ENCODE measurements at regions not wholly inside any gene's neighbourhood (a gene's known extent, or its start where the extent isn't known, plus 50 kb on each side); places are given as distances from the start of the nearest gene placed in this dataset.
"Not testable (repeated sequence)": the region's sequence is repeated elsewhere in the genome, so short reads cannot be mapped to it uniquely, and the experiment has no call there.

GRCh38 chr5:135110785-135111596 lies 77.0 kb upstream of the PITX1 start:
- DNase-seq: no peak

DNA sequence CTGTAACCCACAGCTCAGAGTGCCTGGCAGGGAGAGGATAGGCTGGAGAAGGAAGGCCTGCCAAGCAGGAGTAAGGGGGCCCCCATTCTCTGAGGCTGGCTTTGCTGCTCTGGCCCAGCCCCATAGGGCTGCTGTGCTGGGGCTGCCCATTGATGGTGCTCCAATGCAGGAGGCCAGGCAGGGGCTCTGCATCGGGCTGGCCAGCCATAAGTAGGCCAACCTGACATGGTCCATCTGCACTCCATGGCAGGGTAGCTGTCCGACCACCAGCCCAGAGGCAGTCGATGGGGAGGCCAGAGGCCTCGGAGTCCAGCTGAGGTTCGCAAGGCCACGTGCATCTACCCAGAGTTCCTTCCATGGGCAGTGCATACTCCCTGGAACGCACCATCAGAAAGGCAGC lies 75.0 kb upstream of the PITX1 start:
- no peak for DNase-seq

GRCh38 chr5:135108569-135108968 lies 74.5 kb upstream of the PITX1 start:
- no peak for DNase-seq

- DNase-seq: no peak
These were observed 74.0 kb upstream of the PITX1 start for GRCh38 chr5:135107986-135108385.

DNA sequence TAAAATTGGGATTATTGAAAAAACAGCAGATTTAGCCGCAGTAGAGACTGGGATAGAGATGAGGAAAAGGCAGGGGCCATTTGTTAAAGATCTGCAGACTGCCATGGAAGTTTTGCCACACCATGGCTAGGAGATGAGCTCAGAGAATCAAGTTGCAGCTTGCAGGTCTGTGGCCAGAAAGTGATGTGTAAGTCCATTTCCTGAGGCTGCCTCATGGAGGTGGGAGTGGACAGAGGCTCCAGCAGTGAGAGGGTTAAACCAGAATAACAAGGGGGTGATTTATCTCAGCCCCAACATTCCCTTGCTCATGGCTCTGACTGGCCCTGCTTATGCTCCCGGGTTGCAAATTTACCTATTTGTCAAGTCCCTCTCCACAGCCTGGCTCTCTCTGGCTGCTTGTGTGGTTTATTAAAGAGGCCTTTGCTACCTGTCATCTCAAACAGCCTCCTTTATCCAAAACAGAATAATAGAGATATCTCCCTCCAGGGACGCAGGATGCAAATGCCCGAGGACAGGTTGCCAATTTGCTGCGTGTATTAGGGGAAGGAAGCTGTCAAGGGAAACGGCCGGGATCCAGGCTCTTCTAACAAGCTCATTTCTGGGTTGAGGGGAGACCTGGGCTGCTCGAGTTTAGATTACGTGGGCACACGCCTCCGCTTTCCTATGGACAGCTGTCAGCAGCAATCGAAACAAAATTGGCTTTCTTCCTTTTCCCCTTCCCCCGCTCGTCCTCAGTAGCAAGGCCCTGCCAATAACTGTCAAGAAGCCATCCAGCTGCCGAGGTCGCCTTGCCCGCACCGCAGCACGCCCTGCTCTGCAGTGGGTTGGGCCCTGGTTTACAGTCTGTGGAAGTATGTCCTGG lies 72.8 kb upstream of the PITX1 start:
- no peak for DNase-seq

DNA sequence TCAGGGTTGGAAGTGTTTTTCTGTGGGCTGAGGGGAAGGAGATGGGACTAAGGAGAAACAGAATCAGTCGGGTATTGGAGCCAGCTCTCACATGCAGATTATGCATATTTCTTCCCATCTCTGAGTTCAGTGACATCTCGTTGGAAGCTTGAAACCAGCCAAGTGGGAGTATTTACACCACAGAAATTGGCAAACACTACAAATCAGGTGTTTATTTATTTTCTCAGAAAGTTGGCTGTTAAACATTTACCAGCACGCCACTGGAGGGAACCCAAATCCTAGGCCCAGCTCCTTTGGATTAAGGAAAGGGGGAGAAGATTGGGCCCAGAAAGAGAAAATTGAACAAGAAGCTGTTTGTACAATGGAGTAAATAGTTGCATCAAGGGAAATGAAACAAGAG lies 72.1 kb upstream of the PITX1 start:
- no peak for DNase-seq

DNA sequence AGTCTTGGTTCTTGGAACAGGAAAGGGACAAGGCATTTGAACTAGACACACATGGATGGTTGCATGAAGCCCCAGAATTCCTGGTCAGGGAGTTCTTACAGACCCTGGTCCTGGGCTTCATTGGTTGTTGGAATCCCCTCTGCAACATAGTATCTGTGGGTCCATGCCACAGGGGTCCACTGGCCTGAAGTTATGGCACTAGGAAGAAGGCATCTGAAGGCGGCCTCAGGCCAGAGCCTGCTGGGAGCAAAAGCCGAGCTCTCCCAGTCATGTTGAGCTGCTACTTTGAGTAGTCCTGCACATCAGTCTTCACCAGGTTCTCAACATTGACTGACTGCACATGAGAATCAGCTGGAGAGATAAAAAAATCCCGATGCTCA lies 71.1 kb upstream of the PITX1 start:
- DNase-seq: no peak

DNA sequence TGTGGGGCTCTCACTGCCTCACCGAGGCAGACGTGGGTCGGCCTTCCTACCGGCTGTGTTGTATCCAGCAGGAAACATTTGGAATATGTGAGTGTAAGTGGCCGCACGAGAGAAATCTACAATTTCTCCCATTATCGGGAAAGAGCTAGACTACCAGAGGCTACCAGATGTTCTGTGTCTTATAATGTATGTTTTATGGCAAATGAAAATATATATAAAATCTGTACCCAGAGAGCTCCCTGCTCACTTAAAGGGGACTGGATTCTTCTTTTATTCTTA lies 69.5 kb upstream of the PITX1 start:
- no peak for DNase-seq

GRCh38 chr5:135102716-135103574 lies 68.9 kb upstream of the PITX1 start:
- DNase-seq: no peak

- DNase-seq: no peak
These were observed 66.4 kb upstream of the PITX1 start for GRCh38 chr5:135100431-135100830.

DNA sequence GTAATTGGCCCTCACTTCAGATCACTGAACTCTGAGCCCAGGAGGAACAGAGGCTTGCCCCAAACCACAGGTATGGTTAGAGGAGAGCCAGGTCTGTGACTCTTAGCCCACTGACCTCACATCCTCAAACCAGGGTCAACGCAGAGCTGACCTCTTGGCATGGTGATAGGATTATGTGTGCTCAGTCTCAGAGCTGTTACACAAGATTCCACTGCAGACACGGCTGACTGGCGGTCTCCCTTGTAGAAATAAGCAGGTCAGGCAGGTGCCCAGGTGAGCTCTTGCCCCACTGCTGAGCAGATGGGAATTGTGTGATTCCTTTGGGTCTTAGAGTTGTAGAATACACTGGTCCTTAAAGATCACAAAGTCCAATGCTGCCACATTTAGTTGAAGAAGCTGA lies 66.0 kb upstream of the PITX1 start:
- no peak for DNase-seq

DNA sequence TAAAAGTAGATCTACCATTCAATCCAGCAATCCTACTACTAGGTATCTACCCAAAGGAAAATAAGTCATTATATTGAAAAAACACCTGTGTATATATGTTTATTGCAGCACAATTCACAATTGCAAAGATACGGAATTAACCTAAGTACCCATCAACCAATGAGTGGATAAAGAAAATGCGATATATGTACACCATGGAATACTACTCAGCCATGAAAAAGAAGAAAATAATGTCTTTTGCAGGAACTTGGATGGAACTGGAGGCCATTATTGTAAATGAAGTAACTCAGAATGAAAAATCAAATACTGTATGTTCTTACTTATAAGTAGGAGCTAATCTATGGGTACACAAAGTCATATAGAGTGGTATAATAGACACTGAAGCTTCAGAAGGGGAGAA lies 63.4 kb upstream of the PITX1 start:
- DNase-seq: no peak

DNA sequence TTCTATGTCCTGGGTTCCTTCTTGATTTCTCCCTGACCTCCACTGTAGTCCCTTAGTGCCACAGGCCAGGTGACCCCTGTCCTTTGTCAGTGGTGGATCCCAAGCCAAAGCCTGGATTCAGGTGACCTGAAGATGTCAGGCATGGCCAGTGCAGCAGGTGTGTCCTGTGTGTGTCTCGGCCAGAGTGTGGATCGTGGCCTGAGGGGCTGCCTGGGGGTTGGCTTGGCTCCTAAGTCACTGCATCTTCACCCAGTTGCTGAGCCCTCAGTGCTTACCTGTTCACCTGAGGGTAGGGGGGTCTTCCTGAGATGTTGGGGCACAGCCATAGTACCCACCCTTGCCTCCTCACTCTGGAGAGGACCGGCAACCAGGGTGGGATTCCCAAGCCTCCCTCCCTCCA lies 61.8 kb upstream of the PITX1 start:
- DNase-seq: no peak

DNA sequence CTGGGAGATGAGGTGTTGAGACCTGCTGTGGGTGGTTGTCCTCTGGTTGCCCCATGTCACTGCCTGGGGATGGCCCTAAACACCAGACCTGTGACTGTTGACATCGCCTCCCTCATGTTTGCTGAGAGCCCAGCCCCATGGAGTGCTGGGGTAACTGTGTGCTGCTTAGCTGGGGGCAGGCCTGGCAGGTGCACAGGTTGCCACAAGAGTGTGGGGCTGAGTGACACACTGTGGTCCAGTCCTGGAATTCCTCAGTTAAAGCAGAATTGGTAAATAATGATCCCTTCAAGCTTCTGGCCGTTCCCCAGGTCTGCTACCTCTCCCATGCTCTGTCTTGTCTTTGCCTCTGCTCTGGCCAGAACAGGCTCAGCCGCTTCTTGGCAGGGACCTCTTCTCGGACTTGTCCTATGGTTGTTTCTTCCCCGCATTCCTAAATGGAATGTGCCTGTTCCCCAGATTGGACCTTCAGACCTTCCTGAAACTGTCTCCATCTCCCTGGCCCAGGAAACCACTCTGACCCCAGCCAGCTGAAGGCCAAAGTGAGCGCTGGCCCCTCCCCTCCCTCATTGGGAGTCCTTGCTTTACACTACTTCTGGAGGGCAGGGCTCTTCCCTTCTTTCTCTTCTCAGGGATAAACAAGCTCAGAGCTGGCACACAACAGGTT lies 61.2 kb upstream of the PITX1 start:
- no peak for DNase-seq

- no peak for DNase-seq
These were observed 60.5 kb upstream of the PITX1 start for GRCh38 chr5:135094339-135095051.

DNA sequence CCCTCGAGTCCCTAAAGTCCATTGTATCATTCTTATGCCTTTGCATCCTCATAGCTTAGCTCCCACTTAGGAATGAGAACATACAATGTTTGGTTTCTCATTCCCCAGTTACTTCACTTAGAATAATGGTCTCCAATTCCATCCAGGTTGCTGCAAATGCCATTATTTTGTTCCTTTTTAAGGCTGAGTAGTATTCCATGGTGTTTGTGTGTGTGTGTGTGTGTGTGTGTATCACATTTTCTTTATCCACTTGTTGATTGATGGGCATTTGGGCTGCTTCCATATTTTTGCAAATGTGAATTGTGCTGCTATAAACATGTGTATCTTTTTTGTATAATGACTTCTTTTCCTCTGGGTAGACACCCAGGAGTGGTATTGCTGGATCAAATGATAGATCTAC lies 59.5 kb upstream of the PITX1 start:
- not testable (repeated sequence) for DNase-seq

- no peak for DNase-seq
These were observed 58.4 kb upstream of the PITX1 start for GRCh38 chr5:135092476-135092875.

- DNase-seq: no peak
These were observed 57.3 kb upstream of the PITX1 start for GRCh38 chr5:135091286-135091685.

DNA sequence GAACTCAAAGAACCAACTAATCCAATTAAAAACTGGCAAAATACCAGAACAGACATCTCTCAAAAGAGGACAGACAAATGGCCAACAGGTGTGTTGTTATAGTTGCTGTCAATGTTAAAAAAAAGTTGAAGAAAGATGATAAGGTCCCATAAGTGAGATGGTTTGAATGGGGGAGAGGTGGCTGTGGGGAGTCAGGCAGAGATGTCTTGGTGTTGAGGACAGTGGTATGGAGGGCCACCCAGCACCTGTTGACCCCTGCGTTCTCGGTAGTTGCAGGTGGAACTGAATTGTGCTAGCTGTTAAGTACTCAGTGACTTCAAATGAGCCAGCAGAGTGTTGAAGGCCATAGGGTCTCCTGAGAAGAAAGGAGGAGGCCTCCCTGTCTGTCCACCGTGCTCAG lies 55.9 kb upstream of the PITX1 start:
- DNase-seq: no peak

DNA sequence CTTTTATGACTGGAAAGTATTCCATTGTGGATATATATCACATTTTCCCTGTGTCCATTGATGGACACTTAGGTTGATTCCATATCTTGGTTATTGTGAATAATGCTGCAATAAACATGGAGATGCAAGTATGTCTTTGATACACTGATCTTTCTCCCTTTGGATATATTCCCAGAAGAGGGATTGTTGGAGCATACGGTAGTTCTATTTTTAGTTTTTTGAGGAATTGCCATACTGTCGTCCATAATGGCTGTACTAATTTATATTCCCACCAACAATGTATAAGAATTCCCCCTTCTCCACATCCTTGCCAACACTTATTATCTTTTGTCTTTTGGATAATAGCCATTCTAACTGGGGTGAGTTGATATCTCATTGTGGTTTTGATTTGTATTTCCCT lies 54.9 kb upstream of the PITX1 start:
- no peak for DNase-seq

- no peak for DNase-seq
These were observed 53.9 kb upstream of the PITX1 start for GRCh38 chr5:135087950-135088349.

Data from stimulated activated CD4-positive, alpha-beta T cell treated with anti-CD3 and anti-CD28 coated beads, Interleukin-12 subunit alpha, Interleukin-12 subunit beta, amount 100 ng/mL, for 4 hours (primary cell).